ENCODE measurements at regions not wholly inside any gene's neighbourhood (a gene's known extent, or its start where the extent isn't known, plus 50 kb on each side); places are given as distances from the start of the nearest gene placed in this dataset.

- no peak for TF ChIP-seq CTCF (IDR thresholded peaks at IDR 0.05; ENCODE audit: insufficient read depth, low read length, poor library complexity, severe bottlenecking)
- no peak for TF ChIP-seq EZH2phosphoT487 (conservative IDR thresholded peaks at IDR 0.05; ENCODE audit: low read length)
Measured at GRCh38 chr4:146113171-146113570, 62.3 kb upstream of the LSM6 start.

Measured in SU-DHL-6 (cell line).